ENCODE measurements at regions not wholly inside any gene's neighbourhood (a gene's known extent, or its start where the extent isn't known, plus 50 kb on each side); places are given as distances from the start of the nearest gene placed in this dataset.

GRCh38 chr14:41403360-41403759 is 203.3 kb upstream of the LRFN5 start:
- no peak for DNase-seq

GRCh38 chr14:41397926-41398325 is 208.8 kb upstream of the LRFN5 start:
- no peak for DNase-seq

DNA sequence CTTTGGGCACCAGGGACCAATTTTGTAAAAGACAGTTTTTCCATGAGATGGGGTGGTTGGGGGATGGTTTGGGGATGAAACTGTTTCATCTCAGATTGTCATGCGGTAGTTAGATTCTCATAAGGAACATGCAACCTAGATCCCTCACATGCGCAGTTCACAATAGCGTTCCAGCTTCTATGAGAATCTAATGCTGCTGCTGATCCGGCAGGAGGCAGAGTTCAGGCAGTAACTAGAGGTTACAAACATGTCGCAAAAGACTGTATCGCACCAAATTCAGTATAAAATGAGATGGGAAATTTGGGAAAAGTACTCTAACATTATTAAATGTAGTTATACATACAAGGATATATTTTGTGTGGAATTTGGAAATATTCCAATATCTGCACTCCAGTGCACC is 213.2 kb upstream of the LRFN5 start:
- no peak for DNase-seq

GRCh38 chr14:41392226-41392625 is 214.4 kb upstream of the LRFN5 start:
- DNase-seq: no peak

DNA sequence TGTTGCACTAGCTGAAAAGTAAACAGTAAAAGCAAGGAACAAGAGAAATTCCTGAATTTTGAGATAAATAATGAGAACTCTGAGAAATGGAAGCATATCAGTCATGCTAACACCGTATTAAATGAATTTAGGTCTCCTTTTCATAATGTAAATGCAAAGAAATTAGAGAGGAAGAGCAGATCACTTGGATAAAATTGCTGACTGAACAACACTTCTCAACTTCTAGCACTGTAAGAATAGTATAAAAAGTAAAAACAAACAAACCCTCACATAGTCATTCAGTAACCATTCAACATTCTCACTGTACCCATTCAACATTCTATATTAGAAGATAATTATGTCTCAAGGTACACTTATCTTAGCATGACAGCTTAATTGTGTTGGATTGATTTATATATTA is 217.3 kb upstream of the LRFN5 start:
- no peak for DNase-seq

GRCh38 chr14:41385797-41386196 is 220.9 kb upstream of the LRFN5 start:
- no peak for DNase-seq

DNA sequence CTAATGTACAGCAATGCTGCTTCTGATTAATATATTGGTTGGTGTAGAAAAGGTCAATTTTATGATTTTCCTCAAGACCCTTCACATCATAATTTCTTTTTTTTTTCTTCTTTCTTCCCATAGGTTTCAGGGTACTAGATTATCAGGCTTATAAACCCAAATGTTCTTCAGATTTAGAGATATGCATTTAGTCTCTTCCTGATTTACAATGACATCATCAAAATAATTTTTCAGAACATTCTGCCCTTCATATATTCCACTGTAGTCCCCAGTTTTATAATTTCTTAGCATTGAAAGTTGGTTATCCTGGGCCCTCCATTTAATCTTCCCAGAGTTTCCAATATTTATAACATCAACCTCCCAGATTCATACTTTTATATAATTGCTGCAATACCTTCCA is 226.7 kb upstream of the LRFN5 start:
- DNase-seq: no peak

GRCh38 chr14:41378526-41378925 is 228.2 kb upstream of the LRFN5 start:
- no peak for DNase-seq

- no peak for DNase-seq
Measured at GRCh38 chr14:41377932-41378331, 228.7 kb upstream of the LRFN5 start.

DNA sequence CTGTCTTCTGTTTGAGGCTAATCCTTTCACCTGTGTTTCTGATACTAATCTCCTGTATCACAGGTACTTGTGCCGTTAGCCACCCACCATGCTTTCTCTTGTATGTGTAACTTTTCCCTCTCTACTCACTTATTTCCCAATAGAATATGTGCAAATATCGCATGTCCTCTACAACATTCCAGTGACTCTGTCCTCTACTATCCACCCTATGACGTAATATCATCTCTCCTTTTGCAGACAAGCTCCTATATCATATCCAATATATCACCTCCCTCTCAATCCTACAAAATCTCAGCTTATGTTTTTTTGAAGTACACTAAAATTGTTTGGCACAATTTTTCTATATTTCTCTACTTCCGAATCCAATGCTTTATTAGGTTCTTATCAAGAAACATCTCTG is 232.6 kb upstream of the LRFN5 start:
- no peak for DNase-seq

DNA sequence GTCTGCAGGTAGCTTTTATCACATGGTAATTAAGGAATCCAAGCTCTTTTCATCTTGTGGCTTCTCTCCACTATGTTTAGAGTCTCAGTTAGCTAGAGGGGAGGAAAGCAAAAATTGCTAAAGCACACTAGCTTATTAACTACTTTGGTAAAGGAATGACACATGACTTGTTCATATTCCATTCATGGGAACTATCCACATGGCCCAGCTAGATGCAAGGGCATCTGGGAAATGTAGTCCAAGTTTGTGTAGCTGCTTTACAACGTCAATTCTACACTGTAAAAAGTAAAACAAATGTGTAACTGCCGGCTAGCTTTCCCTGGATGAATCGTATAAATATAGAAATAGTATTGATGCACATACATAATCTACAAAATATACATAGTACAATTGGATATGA is 244.5 kb upstream of the LRFN5 start:
- DNase-seq: no peak

- DNase-seq: no peak
Measured at GRCh38 chr14:41360126-41360525, 246.6 kb upstream of the LRFN5 start.

- no peak for DNase-seq
Measured at GRCh38 chr14:41355866-41356265, 250.8 kb upstream of the LRFN5 start.

GRCh38 chr14:41350476-41350875 is 256.2 kb upstream of the LRFN5 start:
- DNase-seq: no peak

DNA sequence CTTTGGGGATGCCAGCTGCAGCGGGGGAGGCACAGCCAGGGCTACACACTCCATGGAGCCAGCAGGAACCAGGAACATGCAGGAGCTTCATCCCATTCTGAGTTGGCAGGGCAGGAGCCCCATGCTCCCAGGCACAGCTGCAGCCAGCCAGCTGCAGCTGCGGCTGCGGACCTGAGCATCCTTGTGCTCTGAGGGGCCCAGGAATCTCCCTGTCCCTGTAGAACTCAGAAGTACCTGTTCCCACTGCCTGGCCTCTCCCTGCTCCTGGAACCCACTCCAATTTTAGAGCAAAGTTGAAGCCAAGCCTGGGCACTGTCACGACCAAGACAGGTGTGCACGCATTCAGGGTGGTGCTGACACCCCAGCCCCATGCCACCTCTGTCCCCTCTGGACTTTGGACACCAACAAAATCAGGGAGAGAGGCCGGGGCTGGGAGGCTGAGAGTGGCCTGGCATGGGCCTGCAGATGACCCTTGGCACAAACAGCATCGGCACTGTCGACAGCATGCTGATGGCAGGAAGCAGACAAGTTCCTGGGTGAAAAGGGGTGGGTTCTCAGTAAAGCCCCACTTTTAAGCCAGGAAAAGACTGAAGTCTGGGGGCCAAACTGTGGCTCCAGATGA is 257.3 kb upstream of the LRFN5 start:
- DNase-seq: no peak

DNA sequence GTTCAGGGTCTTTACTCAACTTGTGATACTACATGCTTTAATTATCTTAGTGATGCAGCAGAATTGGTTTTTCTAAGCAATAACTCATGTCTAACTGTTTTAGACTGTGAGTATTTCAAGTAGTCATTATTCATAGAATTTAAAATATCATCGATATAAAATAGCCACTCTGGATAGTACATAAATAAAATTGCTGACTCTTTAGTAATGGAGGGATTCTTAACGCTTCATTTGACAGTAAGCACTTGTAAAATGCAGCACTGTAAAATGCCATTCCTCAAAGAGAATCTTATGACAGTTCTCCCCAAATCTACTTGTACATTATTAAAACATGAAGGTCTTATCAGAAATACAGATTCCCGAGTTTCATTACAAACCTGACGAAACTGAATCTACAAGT is 262.8 kb upstream of the LRFN5 start:
- DNase-seq: no peak

DNA sequence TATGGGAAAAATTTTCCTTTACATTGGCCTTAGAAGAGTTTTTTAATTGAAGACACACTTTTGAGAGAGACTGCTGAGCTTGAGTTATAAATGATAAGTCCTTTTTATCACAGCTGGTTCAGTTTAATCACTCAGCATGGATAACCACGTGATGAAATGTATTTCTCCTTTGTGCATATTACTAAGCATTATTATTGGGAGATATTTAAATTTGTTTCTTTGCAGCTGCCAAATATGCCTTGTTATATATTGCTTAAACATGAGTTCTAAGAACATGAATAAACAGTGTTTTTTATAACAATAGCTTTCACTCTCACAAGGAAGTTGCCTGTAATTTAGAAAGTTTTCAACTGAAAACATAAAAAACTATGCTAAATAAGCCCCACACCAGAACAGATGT is 293.5 kb upstream of the LRFN5 start:
- DNase-seq: no peak

GRCh38 chr14:41303506-41303905 is 303.2 kb upstream of the LRFN5 start:
- no peak for DNase-seq

DNA sequence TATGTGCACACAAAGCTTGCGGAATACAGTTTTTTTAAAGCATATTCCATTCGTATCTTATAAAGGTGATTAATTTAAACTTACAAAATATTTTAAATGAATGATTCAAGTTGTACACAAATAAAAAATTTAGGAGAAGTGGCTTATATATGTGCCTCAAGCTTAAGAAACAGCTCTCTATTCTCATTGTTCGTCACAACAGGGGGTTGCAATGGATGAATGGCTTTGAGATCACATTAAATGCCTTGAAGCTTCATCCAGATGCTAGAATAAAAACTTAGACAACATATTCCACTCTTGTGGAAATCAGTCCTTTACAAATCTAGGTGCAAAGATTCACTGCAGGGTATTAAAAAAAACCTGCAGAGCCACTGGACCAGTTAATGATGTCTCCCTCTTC is 303.9 kb upstream of the LRFN5 start:
- no peak for DNase-seq

DNA sequence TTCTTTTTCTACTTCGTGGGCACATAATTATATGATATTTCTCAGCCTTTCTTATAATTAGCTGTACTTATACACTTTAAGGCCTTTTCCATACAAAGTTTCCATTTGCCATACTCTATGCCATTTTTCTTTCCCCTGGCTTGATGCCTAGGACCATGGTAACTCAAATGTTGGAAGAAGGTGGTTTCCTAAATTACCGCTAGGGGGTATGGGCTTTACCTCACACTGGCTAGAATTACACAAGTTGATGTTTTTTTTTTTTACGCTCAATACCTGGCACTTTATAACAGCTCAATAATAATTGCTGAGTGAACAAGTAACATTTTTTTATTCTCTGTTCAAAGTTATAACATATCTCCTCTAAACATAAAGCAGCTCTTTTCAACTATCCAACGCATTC is 306.8 kb upstream of the LRFN5 start:
- no peak for DNase-seq

DNA sequence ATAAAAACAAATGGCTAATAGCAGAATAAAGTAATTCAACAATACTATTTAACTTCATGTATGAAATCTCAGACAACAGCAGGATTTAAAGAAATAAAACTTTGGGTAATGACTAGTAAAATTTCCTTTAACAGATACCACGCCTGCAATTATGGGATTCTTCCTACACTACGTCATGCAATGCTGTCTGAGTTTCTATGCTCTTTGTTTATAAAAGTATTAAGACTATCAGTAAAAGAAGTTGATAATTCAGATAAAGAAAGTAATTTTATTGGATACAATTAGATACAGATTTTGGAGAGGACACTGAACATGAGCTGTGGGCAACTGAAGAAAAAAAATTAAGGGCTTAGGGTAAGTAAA is 308.4 kb upstream of the LRFN5 start:
- DNase-seq: no peak

DNA sequence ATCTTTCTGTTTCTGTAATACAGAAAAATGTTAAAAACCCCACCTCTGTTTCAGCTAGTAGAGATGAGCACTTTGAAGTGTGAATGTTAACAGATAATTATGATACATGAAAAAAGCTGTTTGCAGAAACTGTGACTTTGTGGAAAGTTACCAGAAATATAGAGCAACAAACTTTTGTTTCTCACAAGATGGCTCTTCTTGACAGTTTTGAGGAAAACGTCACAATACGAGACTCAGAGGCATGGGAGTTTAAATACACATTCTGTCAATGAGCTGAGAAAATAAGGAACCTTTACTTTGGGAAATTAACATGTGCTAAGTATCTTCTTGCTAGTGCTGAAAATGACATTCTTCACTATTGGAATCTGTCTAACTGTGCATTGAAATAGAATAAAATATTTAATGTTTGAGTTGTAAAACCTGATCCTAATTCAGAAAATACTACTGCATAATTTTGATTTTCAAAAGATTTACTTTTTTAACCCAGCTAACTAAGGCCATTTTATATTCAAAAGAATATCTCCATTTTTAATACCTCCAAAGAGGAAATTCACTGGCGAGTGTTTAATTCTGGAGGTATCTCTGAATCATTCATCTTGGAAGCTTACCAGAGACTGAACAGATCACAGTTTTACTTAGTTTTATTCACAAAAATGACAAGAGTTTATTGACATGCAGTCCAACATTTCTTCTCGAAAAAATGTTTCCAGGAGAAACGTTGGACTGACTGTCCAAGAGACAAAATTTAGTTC is 308.9 kb upstream of the LRFN5 start:
- no peak for DNase-seq

GRCh38 chr14:41295734-41296133 is 310.9 kb upstream of the LRFN5 start:
- DNase-seq: no peak

DNA sequence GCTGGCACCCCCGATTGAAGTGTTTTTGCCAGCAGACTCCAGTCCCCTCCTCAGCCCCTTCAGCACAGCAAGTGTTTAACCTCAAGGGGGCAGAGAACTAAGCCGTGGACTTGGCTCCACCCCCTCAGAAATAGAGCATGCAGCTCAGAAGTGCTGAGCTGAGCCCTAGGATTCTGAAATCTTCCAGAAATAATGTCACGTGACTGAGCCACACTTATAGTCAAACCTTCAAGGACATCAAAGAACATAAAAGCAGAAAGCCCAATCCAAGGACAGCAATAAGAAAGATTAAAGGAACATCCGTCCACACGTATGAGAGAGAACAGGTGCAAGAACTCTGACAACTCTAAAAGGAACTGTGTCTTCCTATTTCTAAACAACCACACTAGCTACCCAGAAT is 317.7 kb upstream of the LRFN5 start:
- DNase-seq: no peak

DNA sequence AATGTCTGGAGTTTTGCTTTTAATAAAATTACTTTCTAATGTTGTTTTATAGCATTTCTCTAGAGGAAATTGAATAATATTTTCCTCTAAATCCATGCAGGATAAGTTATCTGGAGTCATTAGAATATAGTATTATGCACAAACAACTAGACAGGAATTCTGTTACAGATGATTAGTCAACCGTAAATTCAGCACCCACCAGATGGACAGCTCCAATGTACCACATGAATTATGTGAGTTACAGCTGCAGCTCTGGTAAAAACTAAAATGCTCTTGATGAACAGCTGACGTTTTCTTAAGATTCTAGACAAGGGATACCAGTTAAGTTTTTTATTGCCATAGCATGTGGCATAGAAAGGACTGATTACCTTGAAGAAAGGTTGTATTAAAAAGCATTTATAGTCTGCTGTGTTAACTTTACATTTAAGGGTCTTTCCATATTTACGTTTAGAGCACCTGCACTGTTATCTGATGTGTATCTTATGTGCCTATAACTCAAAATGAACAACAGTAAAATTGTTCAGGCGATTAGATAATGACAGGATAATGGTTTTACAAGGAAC is 321.4 kb upstream of the LRFN5 start:
- DNase-seq: no peak

Measured in SHP77 (cell line).